Cardiac muscle cell (in vitro differentiated cells and primary cell): ENCODE measurements at regions not wholly inside any gene's neighbourhood (a gene's known extent, or its start where the extent isn't known, plus 50 kb on each side); places are given as distances from the start of the nearest gene placed in this dataset.

Experiments used
- DNase-seq, 2 donors: peaks; one replicate each; pipeline versions ENCODE4 v3.0.0 to v3.0.0-alpha.2; 2010 to 2017; ENCODE audit warnings: low read depth in 1 of 2, low spot score in 1 of 2
- H3K27ac ChIP-seq: fragments of 200-600 bp; sonication (generic); 2 replicates; pipeline ENCODE4 v1.5.1; 2016
- H3K27me3 ChIP-seq: fragments of 200-600 bp; sonication (generic); 2 replicates; pipeline ENCODE4 v1.6.0; 2016; ENCODE audit warnings: control low read depth
- H3K36me3 ChIP-seq: fragments of 200-600 bp; sonication (generic); 2 replicates; pipeline ENCODE4 v1.5.1; 2016; ENCODE audit warnings: control low read depth
- H3K4me1 ChIP-seq: fragments of 200-600 bp; sonication (generic); 2 replicates; pipeline ENCODE4 v1.8.1; 2017; ENCODE audit warnings: low read depth, mild to moderate bottlenecking, mixed run types
- H3K4me3 ChIP-seq: fragments of 200-600 bp; sonication (generic); 2 replicates; pipeline ENCODE4 v1.5.1; 2016; ENCODE audit warnings: mild to moderate bottlenecking
- H3K9me3 ChIP-seq: fragments of 200-600 bp; sonication (generic); 2 replicates; pipeline ENCODE4 v1.5.1; 2017; ENCODE audit warnings: low read depth, mild to moderate bottlenecking, control low read depth
- CTCF ChIP-seq: IDR thresholded peaks from 2 replicates; pipeline ENCODE4 v1.5.1; 2012; ENCODE audit warnings: low read depth, mild to moderate bottlenecking, low read length

GRCh38 chr14:98724734-98725133, 547.3 kb downstream of the BCL11B start:
- Histone ChIP-seq H3K27me3 (no peaks in the 10 kb centered on the region), H3K4me3 (no peak overlapping the region), H3K9me3 (no peaks in the 10 kb centered on the region), H3K4me1 (no peaks in the 10 kb centered on the region), H3K27ac (no peak overlapping the region), H3K36me3 (no peaks in the 10 kb centered on the region)
- no peak for TF ChIP-seq CTCF
- DNase-seq, result no peak

- no peak for TF ChIP-seq CTCF
- Histone ChIP-seq H3K27me3 (no peaks in the 10 kb centered on the region), H3K27ac (no peak overlapping the region), H3K4me3 (no peak overlapping the region), H3K4me1 (no peaks in the 10 kb centered on the region), H3K9me3 (no peaks in the 10 kb centered on the region), H3K36me3 (no peaks in the 10 kb centered on the region)
- no peak for DNase-seq
Measured at GRCh38 chr14:98725191-98725590, 546.8 kb downstream of the BCL11B start.

GRCh38 chr14:98725676-98726075, 546.3 kb downstream of the BCL11B start:
- Histone ChIP-seq H3K27me3 (no peaks in the 10 kb centered on the region), H3K36me3 (no peaks in the 10 kb centered on the region), H3K27ac (no peak overlapping the region), H3K9me3 (no peaks in the 10 kb centered on the region), H3K4me3 (no peak overlapping the region), H3K4me1 (no peaks in the 10 kb centered on the region)
- no peak for DNase-seq
- TF ChIP-seq CTCF, result no peak

GRCh38 chr14:98726585-98727405, 545.2 kb downstream of the BCL11B start:
- Histone ChIP-seq H3K27me3 (no peaks in the 10 kb centered on the region), H3K4me3 (no peak overlapping the region), H3K27ac (no peak overlapping the region), H3K36me3 (no peaks in the 10 kb centered on the region), H3K4me1 (no peaks in the 10 kb centered on the region), H3K9me3 (no peaks in the 10 kb centered on the region)
- no peak for DNase-seq
- TF ChIP-seq CTCF, result no peak

GRCh38 chr14:98728024-98728423, 544.0 kb downstream of the BCL11B start:
- DNase-seq, result no peak
- no peak for TF ChIP-seq CTCF

More at GRCh38 chr14:98728024-98728423, 544.0 kb downstream of the BCL11B start:
- H3K36me3 ChIP-seq, result no peaks in the 10 kb centered on the region
- no peak overlapping the region for H3K4me3 ChIP-seq
- H3K4me1 ChIP-seq, result no peaks in the 10 kb centered on the region
- no peaks in the 10 kb centered on the region for H3K27me3 ChIP-seq
- no peaks in the 10 kb centered on the region for H3K9me3 ChIP-seq
- no peak overlapping the region for H3K27ac ChIP-seq
